LoVo (cell line): ENCODE measurements at regions not wholly inside any gene's neighbourhood (a gene's known extent, or its start where the extent isn't known, plus 50 kb on each side); places are given as distances from the start of the nearest gene placed in this dataset.

ENCODE experiments used
- DNase-seq: peaks from one replicate; pipeline ENCODE4 v3.0.0-alpha.2; 2016; ENCODE audit warnings: low spot score

DNA sequence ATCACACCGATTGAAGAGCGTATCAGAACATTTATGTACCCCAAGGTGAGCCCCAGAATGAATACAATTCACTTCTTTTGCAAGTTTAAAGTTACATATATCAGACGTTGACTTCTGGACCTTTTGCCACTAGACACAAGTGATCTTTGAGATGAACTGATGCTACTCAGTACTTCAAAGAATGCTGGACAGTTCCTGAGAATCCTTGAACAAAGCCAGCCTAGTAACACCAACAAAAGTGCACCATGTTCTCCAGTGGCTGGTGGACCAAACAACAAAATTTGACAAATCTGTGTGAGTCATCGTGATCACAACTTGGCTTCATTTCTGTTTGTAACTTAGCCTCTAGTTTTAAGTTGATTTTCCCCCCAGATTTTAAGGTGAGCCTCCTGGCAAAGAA lies 355.7 kb downstream of the SOX2 start:
- no peak for DNase-seq

DNA sequence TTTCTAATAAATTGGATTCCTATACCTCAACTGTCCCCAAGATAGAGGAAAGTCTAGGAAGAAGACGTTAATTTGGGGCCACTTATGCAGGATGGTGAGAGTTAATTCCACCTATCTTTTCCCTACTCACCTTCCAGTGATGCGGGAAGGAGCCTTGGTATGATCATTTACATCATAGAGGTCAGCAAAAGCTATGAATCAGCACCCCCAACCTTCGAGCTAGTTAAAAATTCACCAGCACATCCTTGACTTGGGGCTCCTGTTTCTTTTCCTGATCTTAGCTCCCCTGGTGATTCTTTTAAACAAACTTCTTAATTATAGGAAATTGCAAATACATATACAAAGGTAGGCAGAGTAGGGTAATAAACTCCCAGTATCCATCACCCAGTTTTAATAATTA lies 366.6 kb downstream of the SOX2 start:
- DNase-seq = no peak

DNA sequence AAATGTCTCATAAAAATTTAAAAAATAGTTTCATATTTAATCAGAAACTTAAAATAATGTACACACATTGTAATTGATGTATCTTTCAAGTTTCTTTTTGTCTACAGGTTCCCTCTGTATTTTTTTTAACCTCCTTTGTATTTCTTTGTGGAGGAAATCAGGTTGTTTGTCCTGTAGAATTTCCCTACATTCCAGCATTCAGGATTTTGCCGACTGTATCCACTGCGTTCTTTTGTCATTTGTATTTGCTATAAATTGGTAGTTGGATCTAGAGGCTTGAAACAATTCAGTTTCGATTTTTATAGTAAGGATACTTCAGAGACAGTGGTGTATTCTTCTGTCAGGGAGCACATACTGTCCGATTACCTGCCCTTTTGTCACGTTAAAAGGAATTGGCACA lies 367.2 kb downstream of the SOX2 start:
- DNase-seq = no peak

DNA sequence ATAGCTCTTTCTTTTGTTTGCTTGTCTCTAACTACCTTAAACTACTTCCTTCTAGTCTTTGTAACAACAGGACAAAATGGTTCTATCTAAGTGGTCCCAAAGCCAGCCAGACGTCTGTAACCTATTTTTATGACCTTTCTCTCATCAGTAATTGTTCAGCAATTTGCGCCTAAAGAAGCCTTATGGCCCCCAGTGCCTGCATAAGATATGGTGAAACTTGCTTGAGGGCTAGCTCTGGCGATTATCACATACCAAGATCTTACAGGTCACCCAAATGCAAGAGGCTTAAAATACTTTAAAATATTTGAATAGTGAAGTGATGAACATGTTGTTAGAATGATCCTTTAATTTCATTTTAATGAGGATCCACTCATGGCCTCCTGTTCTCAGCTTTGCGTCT lies 369.4 kb downstream of the SOX2 start:
- DNase-seq = no peak

DNA sequence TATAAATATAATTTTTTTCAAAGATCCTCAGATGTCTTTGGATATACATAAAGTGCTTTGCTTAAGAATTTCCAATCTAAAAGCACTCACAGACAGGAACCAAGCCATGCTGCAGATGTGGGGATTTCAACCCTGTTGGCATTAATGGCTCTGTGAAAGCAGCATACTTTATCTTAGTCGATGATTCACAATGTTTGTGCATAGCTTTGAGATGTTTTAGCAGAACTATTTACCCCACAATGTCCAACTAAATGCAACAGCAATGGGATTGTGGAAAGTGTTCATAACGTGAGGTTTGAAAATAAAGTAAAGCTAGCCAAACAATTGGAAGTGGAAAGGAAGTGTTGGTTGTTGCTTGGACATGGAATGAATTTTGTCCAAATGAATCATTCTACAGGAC lies 371.4 kb downstream of the SOX2 start:
- no peak for DNase-seq

DNA sequence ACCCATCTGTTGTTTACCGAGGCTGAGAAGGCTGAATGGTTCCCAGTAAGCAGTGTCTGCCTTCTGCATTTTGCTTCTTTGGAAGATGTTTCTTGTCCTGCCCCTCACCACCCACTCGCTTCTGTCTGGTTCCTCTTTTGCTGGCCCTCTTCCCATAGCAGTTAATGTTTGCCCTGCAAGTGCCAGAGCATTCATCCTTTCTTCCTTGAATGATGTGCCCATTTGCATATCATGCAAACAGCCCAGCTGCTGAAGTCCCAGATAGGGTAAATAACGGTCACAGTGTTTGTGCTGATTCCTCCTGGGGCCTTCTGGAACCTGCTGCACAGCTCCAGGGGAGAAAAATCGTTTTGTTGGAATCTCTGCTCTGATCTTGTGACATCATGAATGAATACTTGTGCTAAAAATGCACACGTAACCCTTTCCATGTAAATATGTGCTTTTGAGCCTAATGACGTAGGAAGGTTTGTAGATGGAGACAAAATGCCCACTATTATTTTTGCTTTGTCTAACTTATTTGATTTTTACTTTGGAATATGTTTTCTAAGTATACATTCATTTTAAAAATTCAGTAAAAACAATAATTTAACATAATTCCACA lies 381.0 kb downstream of the SOX2 start:
- DNase-seq = no peak

DNA sequence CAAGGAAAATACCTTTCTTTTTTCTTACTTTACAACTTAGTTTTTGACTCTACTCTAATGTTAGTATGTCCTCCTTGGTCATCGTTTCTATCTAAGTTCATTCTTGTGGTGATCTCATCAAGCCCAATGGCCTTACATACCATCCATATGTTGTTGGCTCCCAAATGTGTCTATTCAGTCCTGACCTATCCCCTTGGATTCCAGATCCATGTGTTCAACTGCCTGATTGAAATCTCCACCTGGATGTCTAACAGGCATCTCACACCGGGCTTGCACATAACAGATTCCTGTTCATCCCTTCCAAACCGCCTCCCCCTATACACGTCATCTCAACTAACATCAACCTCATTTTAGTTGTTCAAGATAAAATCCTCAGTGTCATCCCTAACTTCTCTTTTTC lies 382.6 kb downstream of the SOX2 start:
- DNase-seq = no peak

DNA sequence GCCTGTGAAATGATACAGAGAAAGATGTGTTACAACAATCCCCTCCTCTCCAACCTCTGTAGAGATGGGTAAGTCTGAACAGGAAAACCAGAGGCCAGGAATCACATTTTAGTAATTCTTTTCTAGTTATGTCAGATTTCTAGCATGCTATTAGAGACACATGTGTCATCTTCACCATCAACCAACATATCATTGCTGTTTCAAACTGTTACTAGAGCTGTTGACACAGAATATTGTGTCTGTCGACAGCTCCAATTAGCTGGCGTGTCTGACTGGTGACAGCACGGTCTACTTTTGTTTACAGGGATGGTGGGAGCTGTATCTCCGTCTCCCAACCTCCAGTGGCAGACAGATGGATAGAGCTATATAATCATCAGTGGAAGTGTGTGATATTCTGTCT lies 393.2 kb downstream of the SOX2 start:
- no peak for DNase-seq

DNA sequence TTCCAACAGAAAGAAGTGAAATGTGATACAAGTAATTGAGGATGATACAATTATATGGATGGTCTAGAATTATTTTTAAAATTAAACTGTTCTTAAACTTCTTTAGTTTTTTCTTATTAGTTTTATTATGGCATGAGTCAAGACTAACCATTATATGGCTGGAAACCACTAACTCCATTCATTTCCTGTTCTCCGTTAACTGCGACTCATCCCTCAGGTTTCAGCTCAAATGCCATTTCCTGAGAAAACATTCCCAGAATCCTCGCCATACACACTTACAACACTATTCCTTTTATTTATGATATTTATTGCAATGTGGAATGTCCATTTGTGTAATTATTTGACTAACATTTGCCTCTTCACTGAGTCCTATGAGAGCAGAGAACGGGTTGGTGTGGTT lies 394.1 kb downstream of the SOX2 start:
- no peak for DNase-seq

DNA sequence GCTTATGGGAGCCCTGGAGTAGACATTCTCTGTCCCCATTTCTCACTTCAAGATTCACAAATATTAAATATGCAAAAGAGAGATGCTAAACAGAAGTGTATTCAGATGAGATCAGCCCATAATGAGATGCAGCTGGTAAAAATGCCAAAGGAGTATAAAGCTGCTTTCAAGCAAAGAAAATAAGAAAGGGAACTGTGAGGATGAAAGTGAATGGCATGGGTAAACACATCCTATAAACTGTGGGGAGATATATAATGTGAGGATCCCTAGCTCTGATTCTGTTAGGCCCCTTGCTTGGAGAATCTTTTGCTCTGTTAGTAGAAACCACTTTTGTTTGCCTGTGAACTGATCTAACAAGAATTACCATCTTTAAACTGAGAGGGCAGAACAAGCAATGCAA lies 396.6 kb downstream of the SOX2 start:
- DNase-seq = no peak

DNA sequence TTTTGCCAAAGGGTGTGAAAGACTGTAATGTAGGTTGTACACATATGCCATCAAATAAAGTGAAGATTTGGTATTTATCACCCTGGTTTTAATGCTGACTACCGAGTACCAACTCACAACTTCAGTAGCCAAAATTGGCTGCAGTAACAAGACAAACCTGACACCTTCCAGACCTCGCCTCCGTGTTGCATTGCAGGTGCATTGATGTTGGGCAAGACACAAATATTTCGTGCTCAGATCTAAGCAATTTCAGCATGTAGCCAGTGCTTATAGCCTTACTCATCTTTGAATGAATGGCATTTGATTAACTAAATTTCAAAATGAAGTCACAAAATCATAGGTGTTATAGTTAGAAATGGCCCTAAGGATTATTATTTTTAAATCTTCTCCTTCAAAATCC lies 400.2 kb downstream of the SOX2 start:
- DNase-seq = no peak

DNA sequence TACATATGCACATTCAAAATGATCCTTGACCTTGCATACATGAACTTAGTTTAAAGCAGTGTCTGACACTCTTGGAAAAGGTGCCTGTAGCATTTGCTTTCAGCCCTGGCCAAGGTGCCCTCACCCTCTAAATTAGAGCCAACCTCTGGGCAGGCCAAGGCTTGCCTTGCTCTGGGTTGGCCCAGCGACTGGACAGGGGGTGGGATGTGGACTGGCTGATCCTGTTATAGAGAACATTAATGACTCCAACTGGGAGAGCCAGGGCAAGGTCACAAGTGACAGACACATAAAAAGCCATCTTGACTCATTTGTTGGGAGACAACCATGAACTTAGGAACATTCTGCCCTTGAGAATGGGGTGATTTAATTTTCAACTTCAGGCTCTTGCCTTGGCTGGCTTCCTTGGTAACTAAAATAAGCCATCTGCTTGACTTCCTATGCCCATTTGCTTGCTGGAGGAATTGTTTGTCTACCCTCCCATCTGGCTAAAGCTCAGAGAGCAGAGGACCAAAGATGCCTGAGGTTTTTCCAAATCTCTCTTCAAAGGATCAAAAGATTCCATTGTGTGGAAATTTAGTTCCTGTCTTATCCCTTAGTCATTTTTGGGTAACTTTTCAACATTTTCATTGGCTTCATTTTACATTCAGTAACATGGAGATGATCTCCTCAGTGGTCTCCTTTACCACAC lies 403.7 kb downstream of the SOX2 start:
- DNase-seq = no peak

DNA sequence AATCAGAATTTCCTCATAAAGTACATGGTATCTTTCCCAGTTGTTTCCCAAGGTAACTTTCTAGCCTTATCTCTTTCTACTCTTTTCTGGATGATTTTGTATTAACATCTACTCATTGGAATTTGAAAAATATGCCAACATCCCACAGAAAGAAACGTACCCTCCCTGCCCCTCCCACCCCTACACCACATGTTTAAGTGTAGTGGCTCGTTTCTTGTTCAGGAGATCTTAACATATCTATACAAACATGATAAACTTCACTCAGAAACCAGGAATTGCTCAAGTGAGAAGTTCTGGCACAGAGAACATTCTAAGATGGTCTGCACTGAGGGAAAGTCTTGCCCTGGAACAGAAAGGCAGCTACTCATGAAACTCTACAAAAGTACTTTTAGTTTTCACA lies 404.7 kb downstream of the SOX2 start:
- DNase-seq = no peak

DNA sequence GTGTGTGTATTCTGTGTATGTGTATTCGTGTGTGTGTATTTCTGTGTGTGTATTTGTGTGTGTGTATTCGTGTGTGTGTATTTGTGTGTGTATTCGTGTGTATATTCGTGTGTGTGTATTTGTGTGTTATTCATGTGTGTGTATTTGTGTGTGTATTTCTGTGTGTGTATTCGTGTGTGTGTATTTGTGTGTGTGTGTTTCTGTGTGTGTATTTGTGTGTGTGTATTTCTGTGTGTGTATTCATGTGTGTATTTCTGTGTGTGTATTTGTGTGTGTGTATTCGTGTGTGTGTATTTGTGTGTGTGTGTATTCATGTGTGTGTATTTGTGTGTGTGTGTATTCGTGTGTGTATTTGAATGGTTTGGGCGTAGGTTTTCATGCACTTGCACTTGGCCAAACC lies 405.4 kb downstream of the SOX2 start:
- no peak for DNase-seq

DNA sequence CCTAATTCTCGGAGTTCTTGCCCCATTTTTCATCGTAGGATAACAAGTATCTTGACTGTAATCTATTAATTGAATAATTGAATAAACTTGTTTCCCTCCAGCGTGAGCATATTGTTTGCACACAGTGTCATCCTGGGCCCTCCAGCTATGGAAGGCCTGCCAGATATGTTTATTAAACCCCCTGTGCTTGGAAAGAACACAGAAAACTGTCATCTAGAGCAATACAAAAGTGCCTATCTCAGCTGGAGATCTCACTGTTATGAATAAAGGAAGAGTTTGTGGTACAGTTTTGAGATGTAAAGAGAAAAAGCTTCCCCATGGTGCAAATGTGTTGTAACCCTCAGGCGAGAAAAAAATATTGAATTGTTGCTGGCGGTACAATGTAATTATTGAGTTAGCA lies 405.9 kb downstream of the SOX2 start:
- DNase-seq = no peak

DNA sequence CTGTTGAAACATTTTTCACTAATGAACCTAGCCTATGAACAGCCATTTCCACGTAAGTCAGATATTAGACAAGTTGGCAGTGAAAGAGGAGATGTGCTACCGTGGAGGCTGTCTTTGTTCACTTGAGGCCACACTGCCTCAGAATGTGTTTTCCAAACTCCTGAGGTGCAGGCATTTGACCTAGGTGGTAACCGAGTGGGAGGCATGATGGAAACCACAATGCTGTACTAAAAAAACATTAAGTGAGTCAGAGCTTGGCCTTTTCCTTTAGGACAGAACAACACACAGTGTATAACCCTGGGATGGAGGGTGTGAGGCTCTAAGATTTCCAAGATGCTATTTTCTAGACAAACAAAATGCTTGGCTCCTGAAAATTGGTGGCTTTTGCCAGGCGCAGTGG lies 406.3 kb downstream of the SOX2 start:
- DNase-seq = no peak

DNA sequence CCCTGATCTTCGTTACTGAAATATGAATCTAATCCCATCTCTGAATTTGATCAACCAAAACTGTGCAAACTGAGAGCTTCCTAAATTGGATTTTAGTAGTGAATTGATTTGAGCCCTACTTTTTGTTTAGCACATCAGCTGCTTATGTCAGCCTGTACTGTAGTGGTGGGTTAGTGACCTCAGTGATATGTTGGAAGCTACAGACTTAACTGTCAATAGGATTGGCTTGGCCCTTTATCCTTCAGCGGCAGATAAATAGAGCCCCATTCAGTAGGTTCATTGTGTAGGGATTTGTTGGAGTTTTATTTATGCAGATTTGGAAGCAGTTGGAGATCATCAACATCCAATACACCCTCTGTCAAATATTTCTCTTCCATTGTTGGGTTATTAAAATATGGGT lies 409.7 kb downstream of the SOX2 start:
- DNase-seq = no peak

DNA sequence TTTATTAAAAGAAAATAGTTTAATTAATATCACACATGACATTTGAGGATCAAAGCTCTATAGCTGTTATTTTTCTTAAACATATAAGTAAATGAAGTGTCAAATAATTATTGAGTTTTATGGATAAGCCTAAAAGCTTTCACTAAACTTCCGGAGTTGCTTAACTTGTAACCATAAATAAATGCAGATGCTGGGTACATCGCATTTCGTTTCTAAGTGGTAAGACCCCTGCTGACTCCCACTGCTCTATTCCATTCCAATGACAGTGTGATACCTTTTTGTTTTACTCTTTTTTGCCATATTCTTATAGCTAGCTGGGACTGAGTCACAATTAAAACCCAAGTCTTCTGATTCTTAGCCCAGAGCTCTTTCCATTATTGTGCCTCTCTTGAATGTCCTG lies 411.1 kb downstream of the SOX2 start:
- no peak for DNase-seq

DNA sequence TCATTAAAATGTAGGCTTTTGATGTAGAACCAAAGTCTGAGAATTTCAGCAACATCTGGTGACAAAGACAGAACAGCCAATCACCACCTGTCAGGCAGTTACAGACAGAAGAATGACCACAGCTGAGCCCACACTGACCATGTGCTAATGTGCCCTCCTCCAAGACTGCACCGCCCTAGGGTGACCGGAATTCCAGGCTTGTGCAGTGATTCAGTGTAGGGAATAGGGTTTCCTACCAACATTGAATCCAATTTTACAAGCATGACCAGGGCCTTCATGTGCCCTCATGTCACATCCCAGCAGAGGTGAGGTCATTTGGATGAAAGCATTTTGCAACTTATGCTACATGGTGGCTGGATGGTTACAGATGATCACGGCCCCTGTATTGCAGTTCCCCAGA lies 412.5 kb downstream of the SOX2 start:
- DNase-seq = no peak

DNA sequence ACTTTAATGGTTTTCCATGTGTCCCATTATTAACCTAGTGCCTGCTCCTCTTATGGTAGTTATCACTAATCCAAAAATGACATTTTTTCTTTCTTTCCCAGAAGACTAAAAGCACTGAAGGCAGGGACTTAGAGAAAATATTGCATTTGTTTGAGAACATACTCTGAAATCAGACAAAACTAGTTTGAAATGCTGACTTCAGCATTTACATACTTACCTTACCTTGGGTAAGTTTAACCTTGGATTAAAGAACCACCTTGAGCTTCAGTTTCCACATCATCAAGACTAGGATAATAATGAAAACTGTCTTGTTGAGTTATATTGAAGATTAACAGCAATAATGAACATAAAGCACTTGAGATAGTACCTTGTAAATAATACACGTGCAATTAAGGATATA lies 413.0 kb downstream of the SOX2 start:
- DNase-seq = no peak

DNA sequence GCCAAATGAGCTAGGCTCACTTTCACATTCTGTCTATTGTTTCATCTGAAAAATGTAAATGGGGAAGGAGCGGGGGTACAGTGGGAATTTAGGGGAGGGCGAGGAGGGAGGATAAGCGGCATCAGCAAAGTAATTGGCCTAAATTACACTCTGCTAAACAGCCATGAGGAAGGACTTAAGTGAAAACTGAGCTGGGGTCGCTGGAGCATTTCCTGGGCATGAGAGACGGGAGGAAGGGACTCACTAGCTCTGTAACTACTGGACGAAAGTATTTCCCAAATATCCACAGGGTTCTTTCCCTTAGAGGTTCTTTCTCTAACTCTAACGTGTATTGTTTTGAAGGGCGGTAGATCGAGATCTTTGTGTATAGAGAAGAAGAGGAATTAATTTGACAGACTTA lies 418.0 kb downstream of the SOX2 start:
- DNase-seq = no peak

DNA sequence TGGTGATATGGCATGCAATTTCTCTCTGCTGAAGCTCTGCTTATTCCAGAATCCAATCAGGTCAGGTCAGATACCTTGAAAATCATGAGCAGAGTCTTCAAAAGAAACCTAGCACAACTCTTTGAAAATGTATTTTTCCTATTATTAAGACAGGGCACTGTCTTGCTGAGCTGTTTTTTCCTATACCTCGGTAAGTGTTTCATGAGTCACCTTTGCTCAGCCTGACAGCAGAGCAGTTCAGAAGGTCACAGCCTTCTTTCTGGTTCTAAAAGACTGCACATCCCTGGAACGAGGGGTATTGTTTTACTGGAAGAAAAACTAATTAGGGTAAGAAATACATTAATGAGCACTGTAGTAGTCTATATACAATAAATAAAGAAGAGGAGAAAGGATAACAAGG lies 422.0 kb downstream of the SOX2 start:
- DNase-seq = no peak

DNA sequence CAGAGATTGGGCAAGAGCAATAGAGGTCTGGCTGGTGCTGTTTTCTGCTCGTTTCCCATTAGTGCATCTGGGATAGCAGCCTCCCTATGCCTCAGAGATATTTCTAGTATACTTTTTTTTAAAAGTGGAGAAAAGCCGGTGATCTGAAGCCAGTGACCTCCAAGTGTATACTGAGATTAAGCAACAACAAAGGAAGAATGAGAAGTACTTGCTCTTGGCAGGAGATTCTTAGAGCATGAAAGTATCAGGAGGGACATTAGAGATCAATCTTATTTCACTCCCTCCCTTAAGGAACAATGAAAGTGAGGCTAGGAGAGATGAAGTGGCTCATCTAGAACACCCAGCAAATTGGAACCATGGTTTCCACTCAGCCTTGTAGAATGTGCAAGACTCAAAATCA lies 423.3 kb downstream of the SOX2 start:
- no peak for DNase-seq
